Panc1 (cell line): ENCODE measurements at regions not wholly inside any gene's neighbourhood (a gene's known extent, or its start where the extent isn't known, plus 50 kb on each side); places are given as distances from the start of the nearest gene placed in this dataset.

Source experiments
- ATAC-seq: fragments of 200-7000 bp; cut with Tn5 transposase; 2 replicates; pipeline ENCODE4 v1.9.1; 2020; ENCODE audit warnings: mild to moderate bottlenecking, moderate library complexity
- BruUV-seq: library from RNA; stranded (reverse); fragments of 400-500 nt; replicated peaks from 2 replicates; lab custom pipeline; 2021; lab: Mats Ljungman, UMichigan
- CTCF ChIA-PET: fragments of 300-600 bp; sonication (Branson Sonifier 250); formaldehyde crosslinking; loops from one replicate; lab custom pipeline; 2022; ENCODE audit warnings: antibody characterized with exemption; lab: Charles Lee
- POLR2A ChIA-PET: fragments of 300-600 bp; sonication (Branson Sonifier 250); formaldehyde crosslinking; loops from one replicate; lab custom pipeline; 2022; ENCODE audit warnings: antibody characterized with exemption; lab: Charles Lee
- DNase-seq: peaks from one replicate; pipeline ENCODE4 v3.0.0-alpha.2; 2010; ENCODE audit warnings: low read depth, low spot score
- H3K27ac ChIP-seq: 2 replicates; pipeline ENCODE4 v1.5.1; 2011; ENCODE audit warnings: mild to moderate bottlenecking, low read length, inconsistent platforms
- H3K27me3 ChIP-seq: fragments of 200-500 bp; sonication (Bioruptor generic); 2 replicates; pipeline ENCODE4 v1.6.0; 2014; ENCODE audit warnings: low read length, inconsistent platforms; ENCODE audit not compliant: control insufficient read depth, insufficient read depth
- H3K36me3 ChIP-seq: fragments of 200-500 bp; sonication (Bioruptor generic); 2 replicates; pipeline ENCODE4 v1.5.1; 2014; ENCODE audit warnings: inconsistent platforms, mild to moderate bottlenecking, low read length, moderate library complexity; ENCODE audit not compliant: control insufficient read depth, insufficient read depth
- H3K4me1 ChIP-seq: 2 replicates; pipeline ENCODE4 v1.5.1; 2011; ENCODE audit warnings: inconsistent platforms, mild to moderate bottlenecking, low read length, moderate library complexity; ENCODE audit not compliant: control insufficient read depth, insufficient read depth
- H3K4me3 ChIP-seq, 2 experiments: 2 replicates each; pipeline ENCODE4 v1.5.1; 2011 to 2012; ENCODE audit warnings: low read depth in 2 of 2, low read length in 2 of 2, mild to moderate bottlenecking in 2 of 2, inconsistent platforms in 1 of 2, moderate library complexity in 1 of 2
- H3K9me3 ChIP-seq: fragments of 200-500 bp; sonication (Bioruptor generic); 2 replicates; pipeline ENCODE4 v1.5.1; 2014; ENCODE audit warnings: low read depth, mild to moderate bottlenecking, inconsistent platforms, low read length, moderate library complexity; ENCODE audit not compliant: control insufficient read depth, insufficient read depth
- POLR2AphosphoS5 ChIP-seq: IDR thresholded peaks from 2 replicates; pipeline ENCODE4 v1.6.1; 2012; ENCODE audit warnings: mild to moderate bottlenecking, low read depth, low read length, moderate library complexity
- SIN3A ChIP-seq: IDR thresholded peaks from 2 replicates; pipeline ENCODE4 v1.6.1; 2012; ENCODE audit warnings: low read depth, mild to moderate bottlenecking, low read length, moderate library complexity, borderline replicate concordance; ENCODE audit not compliant: insufficient read depth
- TCF7L2 ChIP-seq: IDR thresholded peaks from 2 replicates; pipeline ENCODE4 v1.6.1; 2011; ENCODE audit warnings: mild to moderate bottlenecking, low read depth, low read length, inconsistent platforms
- in situ Hi-C: cut with HindIII; loops from 2 replicates; pipeline ENCODE4 v1.10.0; 2016; ENCODE audit warnings: low sequenced_read_pairs, low pct_unique_long_range_greater_than_20kb
- intact Hi-C: fragments of 100-400 bp; cut with micrococcal nuclease; formaldehyde crosslinking; loops from one replicate; pipeline ENCODE4 v1.10.0; 2022; ENCODE audit not compliant: unreplicated experiment
- TF ChIP-seq, protein P1 (sequence below), 2 experiments: IDR thresholded peaks; 2 replicates each; pipeline ENCODE4 v1.6.1; 2011 to 2012; ENCODE audit warnings: low read depth in 2 of 2, control low read depth in 1 of 2, low read length in 1 of 2, mild to moderate bottlenecking in 1 of 2, moderate library complexity in 1 of 2; ENCODE audit not compliant: insufficient read depth in 1 of 2
- TF ChIP-seq, protein P2 (sequence below): fragments of 450-650 bp; IDR thresholded peaks from 2 replicates; pipeline ENCODE4 v1.5.1; 2017; ENCODE audit warnings: mild to moderate bottlenecking

DNA sequence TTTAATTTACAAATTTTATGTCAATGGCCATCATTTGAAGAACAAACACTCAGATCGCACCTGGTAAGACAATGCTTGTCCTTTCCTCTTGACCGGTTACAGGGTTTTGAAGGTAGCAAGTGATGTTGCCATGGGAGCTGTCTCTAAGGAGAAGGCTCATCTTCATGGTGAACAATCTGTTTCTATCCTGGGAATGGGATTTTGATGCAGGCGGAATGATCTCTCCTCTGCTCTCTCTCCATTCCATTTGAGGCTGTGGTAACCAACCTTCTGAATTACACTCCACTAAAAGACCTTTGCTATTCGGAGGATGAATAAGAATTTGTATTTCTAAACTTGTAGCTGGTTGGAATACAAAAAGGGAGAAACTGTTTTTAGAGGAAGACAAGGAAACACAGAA is 57.9 kb upstream of the SLC5A9 start:
- Histone ChIP-seq H3K36me3 (no peaks in the 10 kb centered on the region), H3K9me3 (no peaks in the 10 kb centered on the region), H3K4me3 (no peak overlapping the region), H3K4me1 (no peaks in the 10 kb centered on the region), H3K27me3 (peaks cover 4% of the 10 kb centered on the region; the same call in 1 of the 2 replicates), H3K27ac (no peak overlapping the region)
- no TSS peak for BruUV-seq
- DNase-seq, result no peak
- POLR2A ChIA-PET, result no interaction called here
- in situ Hi-C loops, result no loop called here
- intact Hi-C loops, result no loop called here
- no peak for TF ChIP-seq SIN3A
- TF ChIP-seq, protein P1, sequence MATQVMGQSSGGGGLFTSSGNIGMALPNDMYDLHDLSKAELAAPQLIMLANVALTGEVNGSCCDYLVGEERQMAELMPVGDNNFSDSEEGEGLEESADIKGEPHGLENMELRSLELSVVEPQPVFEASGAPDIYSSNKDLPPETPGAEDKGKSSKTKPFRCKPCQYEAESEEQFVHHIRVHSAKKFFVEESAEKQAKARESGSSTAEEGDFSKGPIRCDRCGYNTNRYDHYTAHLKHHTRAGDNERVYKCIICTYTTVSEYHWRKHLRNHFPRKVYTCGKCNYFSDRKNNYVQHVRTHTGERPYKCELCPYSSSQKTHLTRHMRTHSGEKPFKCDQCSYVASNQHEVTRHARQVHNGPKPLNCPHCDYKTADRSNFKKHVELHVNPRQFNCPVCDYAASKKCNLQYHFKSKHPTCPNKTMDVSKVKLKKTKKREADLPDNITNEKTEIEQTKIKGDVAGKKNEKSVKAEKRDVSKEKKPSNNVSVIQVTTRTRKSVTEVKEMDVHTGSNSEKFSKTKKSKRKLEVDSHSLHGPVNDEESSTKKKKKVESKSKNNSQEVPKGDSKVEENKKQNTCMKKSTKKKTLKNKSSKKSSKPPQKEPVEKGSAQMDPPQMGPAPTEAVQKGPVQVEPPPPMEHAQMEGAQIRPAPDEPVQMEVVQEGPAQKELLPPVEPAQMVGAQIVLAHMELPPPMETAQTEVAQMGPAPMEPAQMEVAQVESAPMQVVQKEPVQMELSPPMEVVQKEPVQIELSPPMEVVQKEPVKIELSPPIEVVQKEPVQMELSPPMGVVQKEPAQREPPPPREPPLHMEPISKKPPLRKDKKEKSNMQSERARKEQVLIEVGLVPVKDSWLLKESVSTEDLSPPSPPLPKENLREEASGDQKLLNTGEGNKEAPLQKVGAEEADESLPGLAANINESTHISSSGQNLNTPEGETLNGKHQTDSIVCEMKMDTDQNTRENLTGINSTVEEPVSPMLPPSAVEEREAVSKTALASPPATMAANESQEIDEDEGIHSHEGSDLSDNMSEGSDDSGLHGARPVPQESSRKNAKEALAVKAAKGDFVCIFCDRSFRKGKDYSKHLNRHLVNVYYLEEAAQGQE (IDR thresholded peaks at IDR 0.05; ENCODE audit: insufficient read depth in 1 of 2, low read depth in 2 of 2, low read length in 1 of 2), result no peak
- TF ChIP-seq TCF7L2, result no peak
- no peak for TF ChIP-seq POLR2AphosphoS5
- TF ChIP-seq, protein P2, sequence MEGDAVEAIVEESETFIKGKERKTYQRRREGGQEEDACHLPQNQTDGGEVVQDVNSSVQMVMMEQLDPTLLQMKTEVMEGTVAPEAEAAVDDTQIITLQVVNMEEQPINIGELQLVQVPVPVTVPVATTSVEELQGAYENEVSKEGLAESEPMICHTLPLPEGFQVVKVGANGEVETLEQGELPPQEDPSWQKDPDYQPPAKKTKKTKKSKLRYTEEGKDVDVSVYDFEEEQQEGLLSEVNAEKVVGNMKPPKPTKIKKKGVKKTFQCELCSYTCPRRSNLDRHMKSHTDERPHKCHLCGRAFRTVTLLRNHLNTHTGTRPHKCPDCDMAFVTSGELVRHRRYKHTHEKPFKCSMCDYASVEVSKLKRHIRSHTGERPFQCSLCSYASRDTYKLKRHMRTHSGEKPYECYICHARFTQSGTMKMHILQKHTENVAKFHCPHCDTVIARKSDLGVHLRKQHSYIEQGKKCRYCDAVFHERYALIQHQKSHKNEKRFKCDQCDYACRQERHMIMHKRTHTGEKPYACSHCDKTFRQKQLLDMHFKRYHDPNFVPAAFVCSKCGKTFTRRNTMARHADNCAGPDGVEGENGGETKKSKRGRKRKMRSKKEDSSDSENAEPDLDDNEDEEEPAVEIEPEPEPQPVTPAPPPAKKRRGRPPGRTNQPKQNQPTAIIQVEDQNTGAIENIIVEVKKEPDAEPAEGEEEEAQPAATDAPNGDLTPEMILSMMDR, result no peak
- ATAC-seq, result no peak
- CTCF ChIA-PET, result no interaction called here

DNA sequence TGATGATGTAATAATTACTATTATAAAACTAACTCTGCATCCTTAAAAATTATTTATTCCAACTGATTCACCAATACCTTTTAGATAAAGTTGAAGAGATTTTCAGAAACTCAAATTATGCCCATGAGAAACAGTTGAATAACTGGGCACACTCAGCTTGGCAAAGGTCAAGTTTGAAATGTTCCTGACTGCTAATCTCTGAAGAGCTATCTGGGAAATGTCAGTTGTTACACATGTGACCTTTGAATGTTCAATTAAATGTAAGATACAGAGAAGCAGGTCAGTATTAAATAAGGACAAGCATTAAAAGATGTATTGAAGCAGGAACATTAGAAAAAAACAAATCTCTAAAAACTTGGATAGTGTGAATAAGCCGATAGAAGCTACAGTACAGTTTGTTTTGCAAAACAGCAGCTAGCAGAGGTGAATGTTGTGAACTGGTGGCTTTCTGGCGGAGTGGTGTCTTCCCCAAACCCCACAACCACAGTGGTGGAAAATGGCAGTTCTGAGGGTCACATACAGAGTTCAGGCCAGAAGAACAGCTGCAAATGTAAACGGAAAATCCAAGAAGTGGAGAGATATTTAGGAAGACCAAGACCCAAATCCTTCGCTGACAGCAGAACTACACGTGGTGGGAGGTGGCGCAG is 61.9 kb upstream of the SLC5A9 start:
- no peaks in the 10 kb centered on the region for H3K4me1 ChIP-seq
- H3K9me3 ChIP-seq, result no peaks in the 10 kb centered on the region
- H3K27ac ChIP-seq, result no peak overlapping the region
- TF ChIP-seq POLR2AphosphoS5 (no peak), TCF7L2 (no peak), SIN3A (no peak)
- TF ChIP-seq, protein P1 (IDR thresholded peaks at IDR 0.05; ENCODE audit: insufficient read depth in 1 of 2, low read depth in 2 of 2, low read length in 1 of 2), result no peak
- TF ChIP-seq, protein P2, result no peak
- no peak overlapping the region for H3K4me3 ChIP-seq
- in situ Hi-C loops, result no loop called here
- BruUV-seq, result no TSS peak
- CTCF ChIA-PET, result no interaction called here
- intact Hi-C loops, result no loop called here
- H3K36me3 ChIP-seq, result no peaks in the 10 kb centered on the region
- DNase-seq (no peak), ATAC-seq (no peak)
- POLR2A ChIA-PET, result no interaction called here
- H3K27me3 ChIP-seq, result peaks cover 4% of the 10 kb centered on the region; the same call in 1 of the 2 replicates
